ENCODE measurements at regions not wholly inside any gene's neighbourhood (a gene's known extent, or its start where the extent isn't known, plus 50 kb on each side); places are given as distances from the start of the nearest gene placed in this dataset.

GRCh38 chr9:111726949-111727348 lies 65.5 kb downstream of the GNG10 start:
- H3K27me3 ChIP-seq (ENCODE audit: control insufficient read depth in 2 of 2, insufficient read depth in 2 of 2, low read length in 2 of 2): no peaks in the 10 kb centered on the region
- no peak for ATAC-seq
- H3K4me2 ChIP-seq (ENCODE audit: insufficient read depth, low read length): no peak overlapping the region
- H3K9me1 ChIP-seq (ENCODE audit: control insufficient read depth, insufficient read depth, low read length): no peaks in the 10 kb centered on the region
- no peak overlapping the region for H3K27ac ChIP-seq (ENCODE audit: extremely low read depth, low read depth, low read length)
- CTCF ChIA-PET (ENCODE audit: low intra/inter-chr PET ratio): interaction anchor here (0.5 kb wide), 1 partner anchor 991 kb away, joined by 3 read pairs; no protein-coding TSS in a partner anchor
- no peaks in the 10 kb centered on the region for H3K36me3 ChIP-seq (ENCODE audit: control insufficient read depth, insufficient read depth, low read length)
- no peak overlapping the region for H3K4me3 ChIP-seq
- no peak overlapping the region for H3K9ac ChIP-seq (ENCODE audit: insufficient read depth in 1 of 2, low read depth in 2 of 2, low read length in 2 of 2)
- H3K79me2 ChIP-seq (ENCODE audit: control insufficient read depth, insufficient read depth, low read length): no peaks in the 10 kb centered on the region
- POLR2A ChIA-PET: interaction anchor here (0.7 kb wide), 1 partner anchor 1540 kb away, joined by 3 read pairs; no protein-coding TSS in a partner anchor
- BruUV-seq (replicated peaks): no TSS peak
- TF ChIP-seq PREB (CRISPR knock-in tag; IDR thresholded peaks at IDR 0.05) (no peak), CTCFL (IDR thresholded peaks at IDR 0.05; ENCODE audit: borderline replicate concordance, insufficient read depth, low read depth, low read length, poor library complexity, severe bottlenecking) (no peak), BRD9 (IDR thresholded peaks at IDR 0.05; ENCODE audit: low read depth, partially characterized antibody) (no peak), YY1 (IDR thresholded peaks at IDR 0.05; ENCODE audit: borderline replicate concordance in 1 of 3, control insufficient read depth in 1 of 3, extremely low read depth in 1 of 3, insufficient read depth in 3 of 3, insufficient read length in 1 of 3, insufficient replicate concordance in 2 of 3, low read depth in 1 of 3, low read length in 2 of 3) (no peak), KDM1A (IDR thresholded peaks at IDR 0.05) (no peak), RNF2 (IDR thresholded peaks at IDR 0.05) (no peak), ESRRB (CRISPR knock-in tag; IDR thresholded peaks at IDR 0.05; ENCODE audit: borderline replicate concordance) (no peak), ZNF174 (CRISPR knock-in tag; IDR thresholded peaks at IDR 0.05) (no peak), SMARCC2 (IDR thresholded peaks at IDR 0.05; ENCODE audit: low read depth) (no peak), ZBTB9 (CRISPR knock-in tag; IDR thresholded peaks at IDR 0.05) (no peak), FOSL1 (tag; conservative IDR thresholded peaks at IDR 0.05) (no peak), ZNF184 (CRISPR knock-in tag; IDR thresholded peaks at IDR 0.05) (no peak), TFE3 (CRISPR knock-in tag; IDR thresholded peaks at IDR 0.05) (no peak)
- DNase-seq (ENCODE audit: extremely low read depth in 1 of 4, low spot score in 3 of 4): no peak
- no peak overlapping the region for H2AFZ ChIP-seq (ENCODE audit: low read depth, low read length)
- in situ Hi-C loops (cut with MboI) (no loop called here), intact Hi-C loops (cut with micrococcal nuclease) (loop anchor here (10.0 kb wide), 1 partner anchor 132 kb away; the partner anchor contains the start of gene PTGR1)
- no peaks in the 10 kb centered on the region for H3K4me1 ChIP-seq (replicated peaks in 1 of 2; ENCODE audit: control insufficient read depth in 2 of 2, insufficient read depth in 2 of 2, low read length in 2 of 2)
- H3K9me3 ChIP-seq (replicated peaks; ENCODE audit: control insufficient read depth, insufficient read depth, low read depth, low read length): 0 out of 2 replicates have a peak, but pooled peaks cover 1% of the 10 kb centered on the region
- FAIRE-seq: no peak
- no peaks in the 10 kb centered on the region for H4K20me1 ChIP-seq (replicated peaks; ENCODE audit: control insufficient read depth, insufficient read depth, low read length)
